HL-60/S4 treated with retinoic acid at 250 ng/mL for 4 days and 3 days (cell line): ENCODE measurements at regions not wholly inside any gene's neighbourhood (a gene's known extent, or its start where the extent isn't known, plus 50 kb on each side); places are given as distances from the start of the nearest gene placed in this dataset.

Experiments
- in situ Hi-C: fragments of 300-500 bp; cut with MboI; formaldehyde crosslinking; loops from 2 replicates; pipeline ENCODE4 v1.7.0; 2022; ENCODE audit warnings: low sequenced_read_pairs

DNA sequence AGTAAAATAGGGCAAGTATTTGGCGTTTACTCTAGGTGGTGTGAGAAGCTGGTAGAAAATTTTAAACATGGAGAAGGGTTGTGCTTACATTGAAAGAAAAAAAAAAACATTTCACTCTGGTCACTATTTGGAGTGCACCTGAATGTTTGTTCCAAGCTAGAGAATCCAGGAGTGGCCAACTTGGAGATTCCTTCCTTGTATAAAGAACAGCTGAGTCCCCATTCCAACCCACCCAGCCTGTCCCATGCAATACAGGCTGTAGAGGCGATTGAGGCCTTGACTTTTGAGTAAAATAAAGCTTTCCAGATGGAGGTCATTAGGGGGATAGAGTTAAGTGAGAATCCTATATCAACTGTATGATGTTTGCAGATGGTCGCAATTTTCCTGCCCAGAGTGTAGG, 203.8 kb upstream of the SYT4 start:
- in situ Hi-C loops, result no loop called here

DNA sequence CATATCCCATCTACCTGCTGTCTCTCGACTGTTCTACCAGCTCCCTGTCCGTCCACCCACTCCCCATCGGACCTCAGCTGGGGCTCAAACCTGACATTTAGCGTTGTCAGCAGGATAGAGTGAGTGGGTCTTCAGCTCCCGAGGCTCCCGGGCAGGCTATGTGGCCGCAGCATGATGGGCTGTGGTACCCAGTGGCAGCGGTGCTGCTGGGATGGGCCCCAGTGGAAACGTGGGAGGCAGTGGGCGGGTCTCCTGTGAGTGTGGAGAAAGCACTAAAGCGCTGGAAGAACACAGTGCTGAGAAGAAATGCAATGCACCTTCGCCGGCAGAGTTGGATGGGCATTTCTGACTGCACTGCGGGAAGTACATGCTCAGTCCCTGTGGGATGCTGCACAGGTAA, 204.8 kb upstream of the SYT4 start:
- in situ Hi-C loops, result no loop called here

DNA sequence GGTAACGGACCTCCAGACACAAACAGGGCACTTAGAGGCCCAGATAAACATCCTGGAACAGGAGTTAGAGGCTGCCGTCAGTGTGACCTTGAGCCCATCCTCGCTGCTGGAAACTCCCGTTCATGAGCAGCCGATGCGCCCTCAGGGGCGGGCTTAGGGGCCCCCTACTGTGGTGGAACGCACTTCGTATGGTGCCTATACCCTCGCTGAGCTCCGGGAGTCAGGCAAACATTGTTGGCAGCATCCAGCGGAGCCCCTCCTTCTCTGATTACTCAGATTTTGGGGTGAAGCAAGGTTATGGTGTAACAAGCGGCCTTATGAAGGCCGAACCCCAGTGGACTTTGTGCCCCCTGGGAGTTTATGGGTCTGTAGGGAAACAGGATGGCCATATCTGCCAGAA, 205.3 kb upstream of the SYT4 start:
- in situ Hi-C loops, result no loop called here

DNA sequence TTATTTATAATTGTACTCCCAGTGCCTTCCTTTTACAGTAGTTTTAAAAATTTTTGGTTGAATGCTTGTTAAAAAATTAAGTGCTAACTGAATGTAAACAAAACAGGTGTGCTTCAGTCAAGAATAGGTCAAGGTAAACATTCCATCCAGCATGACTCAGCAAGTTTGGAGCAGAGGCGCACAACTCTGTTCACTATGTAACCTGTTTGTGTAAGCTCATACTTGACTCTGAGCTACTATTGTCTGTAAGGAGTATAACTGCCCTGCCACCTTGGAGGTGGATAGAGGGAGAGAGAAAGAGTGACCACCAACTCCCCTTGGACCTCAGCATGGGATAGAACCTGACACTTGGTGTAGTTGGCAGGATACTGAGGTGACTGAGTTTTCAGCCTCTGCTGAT, 207.4 kb upstream of the SYT4 start:
- in situ Hi-C loops, result no loop called here

DNA sequence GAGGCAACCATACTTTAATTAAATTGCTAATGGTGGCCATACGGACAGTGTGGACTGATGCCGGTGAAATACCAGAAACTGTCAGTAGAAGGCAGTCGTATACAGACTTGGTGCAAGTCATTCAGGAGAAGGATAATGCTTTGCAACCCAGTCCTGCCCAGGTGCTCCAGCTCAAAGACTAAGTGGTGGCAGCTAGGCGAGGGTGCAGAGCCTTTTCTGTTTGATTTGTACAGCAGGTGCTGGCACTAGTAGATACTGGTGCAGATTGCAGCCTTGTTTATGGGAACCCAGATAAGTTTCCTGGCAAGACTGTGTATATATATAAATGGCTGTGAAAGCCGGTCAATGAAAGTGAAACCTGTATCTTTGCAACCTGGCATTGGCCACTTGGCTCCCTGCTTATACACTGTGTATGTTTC, 208.3 kb upstream of the SYT4 start:
- in situ Hi-C loops, result no loop called here

DNA sequence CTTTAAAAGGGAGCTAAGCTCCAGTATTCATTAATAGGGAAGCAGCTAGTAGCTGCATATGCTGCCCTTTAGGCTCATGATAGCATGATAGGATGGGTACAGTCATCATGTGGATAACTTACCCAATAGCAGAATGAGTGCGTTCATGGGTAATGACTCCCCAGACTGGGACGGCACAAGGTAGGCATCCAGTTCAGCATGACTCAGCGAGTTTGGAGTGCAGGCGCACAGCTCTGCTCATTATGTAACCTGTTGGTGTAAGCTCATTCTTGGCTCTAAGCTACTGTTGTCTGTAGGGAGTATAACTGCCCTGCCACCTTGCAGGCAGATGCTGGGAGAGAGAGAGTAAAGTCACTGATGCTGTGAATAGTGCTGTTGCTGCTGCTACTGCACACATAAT, 209.2 kb upstream of the SYT4 start:
- in situ Hi-C loops, result no loop called here

DNA sequence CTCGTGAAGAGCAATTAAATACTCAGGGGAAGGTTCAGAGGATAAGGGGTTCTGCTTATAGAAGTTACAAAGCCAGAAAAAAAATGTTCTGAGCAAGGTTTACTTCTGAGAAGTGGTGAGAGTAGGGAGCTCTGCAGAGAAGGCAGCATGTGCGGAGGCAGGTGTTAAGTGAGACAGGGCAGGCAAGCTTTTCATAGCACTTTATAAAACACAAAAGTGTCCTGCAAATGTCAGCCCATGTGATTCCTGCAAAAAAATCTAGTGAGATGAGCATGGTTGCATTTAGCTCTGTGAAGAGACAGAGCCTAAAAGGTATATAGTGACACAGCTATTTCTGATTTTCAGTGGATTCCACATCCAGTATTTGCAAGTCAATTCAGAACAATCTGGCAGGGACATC, 223.8 kb upstream of the SYT4 start:
- in situ Hi-C loops, result no loop called here

DNA sequence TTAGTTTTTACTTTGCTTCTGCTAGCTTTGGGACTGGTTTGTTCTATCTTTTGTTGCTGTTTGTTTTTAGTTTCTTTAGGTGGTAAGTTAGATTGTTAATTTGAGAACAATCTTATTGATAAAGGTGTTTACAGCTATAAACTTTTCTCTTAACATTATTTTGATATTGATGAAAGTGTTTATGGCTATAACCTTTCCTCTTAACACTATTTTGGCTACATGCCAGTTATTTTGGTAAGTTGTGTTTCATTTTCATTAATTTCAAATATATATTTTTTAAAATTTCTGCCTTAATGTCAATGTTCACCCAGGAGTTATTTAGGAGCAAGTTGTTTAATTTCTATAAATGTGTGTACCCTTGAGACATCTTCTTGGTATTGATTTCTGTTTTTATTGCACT, 229.6 kb upstream of the SYT4 start:
- in situ Hi-C loops, result no loop called here

DNA sequence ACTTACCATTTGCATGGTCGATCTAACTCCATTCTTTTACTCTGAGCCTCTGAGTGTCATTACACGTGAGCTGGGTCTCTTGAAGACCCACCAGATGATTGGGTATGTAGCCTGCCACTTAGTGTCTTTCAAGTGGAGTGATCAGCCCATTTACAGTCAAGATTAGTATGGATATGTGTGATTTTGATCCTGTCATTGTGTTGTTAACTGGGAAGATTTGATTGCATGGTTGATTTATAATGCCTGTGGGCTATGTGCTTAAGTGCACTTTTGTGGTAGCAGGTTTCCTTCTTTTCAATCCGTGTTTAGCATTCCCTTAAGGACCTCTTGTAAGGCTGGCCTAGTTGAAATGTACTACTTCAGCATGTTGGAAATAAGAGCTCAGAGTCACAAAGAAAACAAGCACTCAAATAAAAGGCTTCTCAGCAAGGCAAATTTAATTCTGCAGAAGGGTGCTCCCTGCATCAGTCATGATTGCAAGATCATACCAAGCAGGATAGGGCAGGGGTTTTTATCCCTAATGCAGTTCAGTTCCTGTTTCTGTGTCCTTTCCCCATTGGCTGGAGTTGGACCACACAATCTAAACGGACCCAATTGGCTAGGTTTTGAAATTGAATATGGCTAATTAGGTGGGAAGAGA, 230.7 kb upstream of the SYT4 start:
- in situ Hi-C loops, result no loop called here

DNA sequence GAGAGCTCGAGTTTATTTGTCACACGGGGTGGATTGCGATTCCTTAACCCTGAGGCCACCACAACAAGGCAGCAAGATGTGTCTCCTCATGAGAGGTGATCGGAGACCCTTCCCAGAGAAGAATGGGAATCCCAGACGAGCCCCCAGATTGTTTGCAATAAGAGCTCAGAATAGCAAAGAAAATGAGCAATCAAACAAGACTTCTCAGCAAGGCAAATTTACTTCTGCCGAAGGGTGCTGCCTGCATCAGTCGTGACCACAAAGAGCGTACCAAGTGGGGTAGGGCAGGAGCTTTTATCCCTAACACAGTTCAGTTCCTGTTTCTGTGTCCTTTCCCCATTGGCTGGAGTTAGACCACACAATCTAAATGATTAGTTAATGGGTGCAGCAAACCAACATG, 237.5 kb upstream of the SYT4 start:
- in situ Hi-C loops, result no loop called here

DNA sequence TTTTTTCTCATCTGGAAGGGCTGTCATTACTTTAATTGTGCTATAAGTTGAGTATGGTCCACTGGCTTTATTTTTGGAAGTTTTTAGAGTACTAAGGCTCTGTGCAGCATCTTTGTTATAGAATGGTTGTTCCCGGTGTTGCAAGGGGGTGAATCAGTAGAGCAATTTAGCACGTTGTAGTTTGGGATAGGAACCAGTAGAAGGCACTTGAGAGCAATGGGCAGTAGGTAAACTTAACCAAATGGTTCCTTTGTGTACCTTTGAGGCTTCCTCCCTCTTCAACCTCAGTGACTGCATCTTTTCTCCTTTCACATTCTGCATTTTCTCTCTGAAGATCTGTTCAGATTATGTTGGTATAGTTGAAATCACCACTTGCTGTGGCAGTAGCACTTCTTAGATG, 238.2 kb upstream of the SYT4 start:
- in situ Hi-C loops, result no loop called here

DNA sequence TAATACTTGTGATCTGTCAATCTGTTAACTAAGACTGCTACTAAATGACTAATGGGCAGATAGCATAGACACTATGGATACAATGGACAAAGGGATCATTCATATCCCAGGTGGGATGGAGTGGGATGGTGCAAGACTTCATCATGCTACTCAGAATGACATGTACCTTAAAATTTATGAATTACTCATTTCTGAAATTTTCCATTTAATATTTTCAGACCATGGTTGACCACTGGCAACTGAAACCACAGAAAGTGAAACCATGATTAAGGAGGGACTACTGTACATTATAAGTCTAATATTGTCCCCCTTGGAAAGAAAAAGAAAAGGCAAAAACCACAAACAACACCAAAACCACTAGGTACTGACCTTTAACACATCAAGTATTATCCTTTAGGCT, 247.0 kb upstream of the SYT4 start:
- in situ Hi-C loops, result no loop called here

DNA sequence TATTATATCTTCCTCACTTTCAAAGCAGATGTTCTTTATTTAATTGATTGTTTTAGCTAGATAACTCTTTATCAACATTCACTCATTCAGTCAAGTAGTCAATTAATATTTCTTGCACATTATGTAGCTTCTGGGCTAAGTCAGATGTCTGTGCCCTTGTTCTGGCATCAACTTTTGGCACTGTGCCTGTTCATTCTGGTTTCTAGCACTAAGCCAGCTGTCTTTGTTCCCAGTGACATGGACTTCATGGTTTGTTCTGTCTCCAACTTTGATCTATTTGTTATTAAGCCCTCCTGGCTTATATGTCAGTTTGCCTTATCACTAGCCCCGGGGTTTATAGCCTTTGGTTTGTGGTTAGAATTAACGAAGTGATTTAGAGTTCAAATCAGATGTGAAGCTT, 247.9 kb upstream of the SYT4 start:
- in situ Hi-C loops, result no loop called here

DNA sequence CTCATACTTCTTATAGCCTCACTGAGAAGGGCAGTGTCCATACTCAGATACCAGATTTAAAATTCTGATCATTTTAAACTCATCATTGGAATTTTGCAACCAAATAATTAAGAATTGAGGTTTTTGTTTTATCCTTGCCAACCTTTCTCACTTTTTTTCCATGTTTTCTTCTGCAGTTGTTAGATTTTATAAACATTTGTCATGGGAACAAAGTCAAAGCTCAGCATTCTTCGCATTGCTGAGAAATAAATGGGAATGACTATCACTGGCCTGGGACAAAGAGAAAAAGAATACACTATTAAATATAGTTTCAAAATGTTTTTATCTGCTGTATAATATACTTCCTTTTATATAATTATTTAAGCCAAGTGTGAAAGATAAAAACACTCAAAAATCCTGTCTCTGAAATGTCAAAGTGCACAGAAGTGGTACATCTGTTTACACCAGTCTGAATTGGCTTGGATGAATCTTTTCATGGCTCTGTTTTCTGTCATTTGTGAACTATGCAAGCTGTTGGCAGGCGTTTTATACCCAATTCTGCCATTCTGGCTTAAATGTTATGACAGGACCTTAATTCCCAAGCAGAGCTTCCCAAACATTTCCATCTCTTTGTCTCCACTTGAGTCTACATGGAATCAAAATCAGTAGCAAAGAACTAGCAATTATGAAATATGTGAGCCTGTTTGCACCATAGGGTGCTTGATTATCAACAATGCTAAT, 249.3 kb upstream of the SYT4 start:
- in situ Hi-C loops, result no loop called here

DNA sequence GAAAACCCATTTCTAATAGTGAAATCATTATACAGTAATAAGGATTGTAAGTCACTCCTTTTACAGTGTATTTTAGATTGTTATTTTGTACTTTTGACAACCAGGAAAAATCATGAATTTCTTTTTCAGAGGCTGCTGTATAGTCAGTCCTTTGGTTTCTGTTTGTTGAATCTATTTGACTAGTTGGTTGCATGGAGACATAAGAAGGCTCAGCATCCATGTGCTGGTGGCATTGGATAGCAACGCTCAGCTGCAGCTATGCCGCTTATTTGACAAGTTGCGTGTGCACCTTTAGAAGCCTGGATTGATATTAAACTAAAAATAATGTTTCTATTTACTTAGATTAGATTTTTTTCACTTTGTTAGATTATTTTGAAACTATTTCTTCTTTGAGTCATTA, 254.1 kb upstream of the SYT4 start:
- in situ Hi-C loops, result no loop called here

DNA sequence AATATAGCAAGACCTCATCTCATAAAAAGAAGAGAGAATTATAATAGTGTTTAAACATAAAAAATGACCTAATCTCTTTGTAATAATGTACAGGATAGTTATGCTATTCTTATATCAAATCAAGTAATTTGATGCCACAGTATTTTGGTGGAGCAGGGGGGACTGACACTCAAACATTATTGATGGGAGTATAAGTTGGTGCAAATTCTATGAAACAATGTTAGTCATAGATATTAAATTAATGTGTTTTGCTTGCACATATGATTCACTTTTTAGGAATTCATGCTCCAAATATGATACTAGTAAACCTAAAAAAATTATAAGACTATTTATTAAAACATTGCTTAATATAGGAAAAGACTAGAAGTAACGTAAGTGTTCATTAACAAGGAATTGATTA, 256.1 kb upstream of the SYT4 start:
- in situ Hi-C loops, result no loop called here

DNA sequence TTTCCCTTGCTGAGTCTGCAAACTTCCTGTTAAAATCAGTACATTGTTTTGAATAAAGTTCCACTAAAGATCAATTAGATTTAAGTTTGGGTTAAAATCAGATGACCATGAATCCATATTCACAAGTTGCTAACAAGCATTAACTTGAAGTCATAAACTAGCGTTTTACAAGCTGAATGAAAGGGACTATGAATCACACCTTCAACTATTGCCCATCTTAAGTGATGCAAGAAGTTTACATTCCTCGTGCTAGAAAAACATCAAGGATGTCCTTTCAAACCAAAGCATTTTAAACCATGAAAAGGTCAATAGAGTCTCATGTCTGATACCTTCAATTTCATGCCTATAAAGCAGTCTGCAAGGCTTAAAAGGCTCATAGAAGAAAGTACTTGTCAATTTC, 257.2 kb upstream of the SYT4 start:
- in situ Hi-C loops, result no loop called here

DNA sequence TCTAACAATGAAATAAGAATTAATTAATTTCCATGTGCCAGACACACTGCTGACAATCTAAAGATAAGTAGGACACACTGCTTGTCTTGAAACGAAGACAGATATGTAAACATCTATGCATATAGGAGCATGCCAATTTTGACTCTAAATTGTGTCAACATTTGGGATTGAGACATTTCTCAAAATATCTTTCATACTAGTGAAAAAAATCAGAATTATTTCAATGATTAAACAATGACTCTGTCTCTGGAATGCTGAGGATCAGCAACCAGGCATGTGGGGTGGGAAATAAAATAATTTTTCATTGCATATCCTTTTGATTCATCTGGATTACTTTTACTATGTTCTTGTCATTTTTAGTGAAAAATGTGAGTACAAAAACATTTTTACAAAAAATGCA, 262.6 kb upstream of the SYT4 start:
- in situ Hi-C loops, result no loop called here

DNA sequence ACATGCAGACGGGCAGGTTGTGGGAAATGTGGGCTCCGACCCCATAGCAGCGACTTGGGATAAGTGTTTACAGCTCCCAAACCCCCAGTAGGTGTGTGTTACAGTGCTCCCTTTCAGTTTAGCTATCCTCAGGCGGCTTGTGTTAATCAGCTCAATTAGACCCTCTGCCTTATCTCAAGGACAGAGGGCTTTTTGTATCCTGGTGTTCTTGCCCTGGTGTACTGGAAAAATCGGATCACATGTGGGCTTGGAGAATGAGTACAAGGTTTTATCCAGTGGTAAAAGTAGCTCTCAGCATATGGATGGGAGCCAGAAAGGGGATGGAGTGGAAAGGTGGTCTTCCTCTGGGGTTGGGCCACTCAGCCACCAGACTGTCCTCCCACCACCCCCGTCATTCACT, 264.7 kb upstream of the SYT4 start:
- in situ Hi-C loops, result no loop called here

DNA sequence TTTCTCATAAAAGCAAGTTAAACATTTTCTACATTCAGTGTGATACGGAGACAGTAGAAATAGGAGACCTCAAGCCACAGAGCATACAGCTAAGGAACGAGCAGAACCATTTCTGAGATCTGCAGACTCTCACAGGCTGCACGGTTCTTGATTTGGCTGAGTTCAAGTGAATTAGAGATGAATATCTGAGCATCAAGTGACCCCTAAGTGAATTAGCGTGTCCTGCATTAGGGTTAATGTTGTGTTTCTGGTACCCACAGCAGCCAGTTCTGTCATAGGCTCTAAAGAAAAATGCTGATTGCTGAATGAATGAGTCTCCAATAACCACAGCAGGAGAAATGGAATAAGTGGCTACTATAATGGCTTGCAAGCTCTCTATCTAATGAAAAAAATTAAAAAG, 265.9 kb upstream of the SYT4 start:
- in situ Hi-C loops, result no loop called here

DNA sequence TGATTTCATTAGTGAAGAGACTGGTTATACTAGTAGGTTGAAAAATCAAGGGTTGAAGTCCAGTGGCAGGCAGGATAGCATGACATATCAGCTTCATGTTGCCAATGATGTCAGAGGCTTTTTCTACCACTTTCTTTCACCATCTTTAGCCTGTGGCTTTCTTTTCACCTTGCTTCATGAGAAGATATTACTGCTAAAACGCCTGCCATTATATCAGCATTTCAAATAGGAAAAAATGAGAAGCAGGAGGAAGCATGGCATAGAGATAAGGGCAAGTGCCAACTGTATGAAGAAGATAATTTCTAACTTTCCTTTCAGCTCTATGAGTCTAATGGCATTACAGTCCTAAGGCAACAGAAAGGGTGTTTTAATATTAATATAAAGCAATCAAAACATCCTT, 270.2 kb upstream of the SYT4 start:
- in situ Hi-C loops, result no loop called here

DNA sequence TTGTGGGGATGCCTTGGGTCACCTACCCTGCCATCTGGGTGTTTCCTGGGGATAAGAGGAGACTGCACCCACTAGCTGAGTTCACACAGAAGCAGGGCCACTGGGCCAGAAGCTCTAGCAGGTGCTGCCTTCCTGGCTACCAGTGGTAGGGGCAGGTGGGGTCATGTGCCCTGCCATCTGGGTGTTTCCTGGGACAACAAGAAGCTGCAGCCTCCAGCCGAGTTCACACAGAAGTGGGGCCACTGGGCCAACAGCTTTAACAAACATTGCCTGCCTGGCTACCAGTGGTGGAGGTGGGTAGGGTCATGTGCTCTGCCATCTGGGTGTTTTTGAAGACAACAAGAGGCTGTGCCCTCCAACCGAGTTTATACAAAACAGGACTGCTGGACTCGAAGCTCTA, 282.2 kb upstream of the SYT4 start:
- in situ Hi-C loops, result no loop called here

DNA sequence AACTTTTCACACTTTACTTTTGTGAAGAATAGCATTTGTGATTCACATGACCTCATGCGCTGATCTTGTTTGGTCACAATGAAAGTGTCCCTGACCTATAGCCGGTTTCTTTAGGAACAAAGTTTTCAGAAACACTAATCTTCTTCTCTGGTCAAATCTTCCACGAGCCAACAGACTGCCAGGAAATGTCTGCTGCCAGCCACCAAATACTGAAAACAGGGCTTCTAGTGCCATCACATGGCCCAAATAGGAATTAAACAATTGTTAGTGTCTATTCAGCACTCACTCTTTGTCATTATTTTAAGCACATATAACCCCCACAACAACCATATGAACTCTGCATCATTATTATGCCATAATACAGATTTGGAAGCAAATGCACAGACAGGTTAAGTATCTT, 286.5 kb upstream of the SYT4 start:
- in situ Hi-C loops, result no loop called here
